GM19351 (cell line): ENCODE measurements at regions not wholly inside any gene's neighbourhood (a gene's known extent, or its start where the extent isn't known, plus 50 kb on each side); places are given as distances from the start of the nearest gene placed in this dataset.

Source experiments
- ATAC-seq: cut with Tn5 transposase; IDR thresholded peaks from one replicate; pipeline ENCODE4 v1.9.1; 2021; ENCODE audit warnings: mild to moderate bottlenecking, moderate library complexity; ENCODE audit not compliant: unreplicated experiment

DNA sequence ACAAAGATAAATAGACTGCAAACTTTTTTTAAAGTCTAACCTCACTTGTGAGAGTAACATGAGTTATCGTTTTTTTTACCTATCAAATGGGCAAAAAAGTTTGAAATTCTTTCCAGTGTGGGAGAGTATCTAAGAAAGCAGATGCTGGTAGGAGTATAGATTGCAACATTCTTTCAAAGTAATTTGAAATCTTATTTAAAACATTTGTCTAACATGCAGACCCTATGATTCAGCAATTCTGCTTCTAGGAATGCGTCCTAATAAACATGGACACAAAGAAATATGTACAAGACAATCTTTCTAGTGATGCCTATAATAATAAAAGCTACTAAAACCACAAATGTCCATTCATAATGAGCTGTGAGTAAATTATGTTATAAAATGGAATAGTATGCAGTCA, 110.4 kb upstream of the TMCC3 start:
- no peak for ATAC-seq

GRCh38 chr12:94756789-94757188, 106.4 kb upstream of the TMCC3 start:
- no peak for ATAC-seq

DNA sequence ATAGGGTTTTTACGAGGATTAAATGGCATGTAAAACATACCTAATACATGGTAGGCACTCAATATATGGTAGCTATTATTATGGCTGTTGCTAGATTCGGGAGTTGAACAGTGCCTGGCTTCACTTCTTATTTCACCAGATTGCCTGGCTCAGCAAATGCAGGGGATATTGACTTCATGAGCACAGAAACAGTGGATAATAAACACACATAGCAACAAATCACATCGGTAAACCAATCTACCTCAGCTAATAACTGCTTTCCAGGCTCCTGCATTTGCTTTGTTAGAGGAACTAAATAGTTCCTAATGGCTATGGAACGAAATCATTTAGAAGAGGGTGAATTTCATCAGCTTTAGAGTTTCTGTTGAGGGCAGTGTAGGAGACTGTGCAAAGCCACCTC, 105.2 kb upstream of the TMCC3 start:
- no peak for ATAC-seq

DNA sequence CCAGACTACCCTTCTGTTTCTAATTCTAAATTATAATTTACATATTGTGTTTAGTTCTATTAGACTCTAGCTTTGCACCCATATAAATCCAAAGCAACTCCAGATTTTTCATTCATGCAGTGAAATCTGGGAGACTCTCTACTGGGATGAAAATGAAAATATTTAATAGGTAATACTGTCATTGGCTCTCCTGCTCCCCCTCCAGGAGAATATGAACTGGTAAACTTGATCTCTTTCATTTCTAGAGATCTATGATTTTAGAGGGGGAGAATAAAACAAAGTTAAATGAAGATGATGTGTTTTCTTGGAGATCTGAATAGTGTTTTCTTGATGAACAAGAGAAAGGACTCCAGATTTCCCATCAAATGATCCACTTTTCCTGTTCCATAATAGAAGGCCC, 104.3 kb upstream of the TMCC3 start:
- ATAC-seq, result no peak

GRCh38 chr12:94753036-94753679, 102.8 kb upstream of the TMCC3 start:
- no peak for ATAC-seq

DNA sequence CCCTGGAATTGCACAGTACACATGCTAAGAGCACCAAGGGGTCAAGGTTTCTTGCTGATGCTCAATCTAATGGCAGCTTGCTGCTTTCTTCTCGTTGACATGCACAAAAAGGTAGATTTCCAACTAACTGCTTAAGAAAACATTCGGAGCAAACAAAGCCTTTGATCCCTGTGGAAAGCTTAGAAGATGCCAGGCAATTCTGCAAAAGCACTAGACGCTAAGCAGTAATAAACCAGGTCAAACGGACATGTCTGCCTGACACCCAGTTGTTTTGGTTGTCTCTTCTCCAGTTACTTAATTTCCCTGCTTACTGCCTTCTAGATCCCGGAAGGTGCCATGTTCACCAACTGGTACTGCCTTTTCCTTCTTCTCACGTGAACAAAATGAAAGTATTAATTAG, 100.5 kb upstream of the TMCC3 start:
- no peak for ATAC-seq

- ATAC-seq, result no peak
Measured at GRCh38 chr12:94749890-94750289, 99.5 kb upstream of the TMCC3 start.

DNA sequence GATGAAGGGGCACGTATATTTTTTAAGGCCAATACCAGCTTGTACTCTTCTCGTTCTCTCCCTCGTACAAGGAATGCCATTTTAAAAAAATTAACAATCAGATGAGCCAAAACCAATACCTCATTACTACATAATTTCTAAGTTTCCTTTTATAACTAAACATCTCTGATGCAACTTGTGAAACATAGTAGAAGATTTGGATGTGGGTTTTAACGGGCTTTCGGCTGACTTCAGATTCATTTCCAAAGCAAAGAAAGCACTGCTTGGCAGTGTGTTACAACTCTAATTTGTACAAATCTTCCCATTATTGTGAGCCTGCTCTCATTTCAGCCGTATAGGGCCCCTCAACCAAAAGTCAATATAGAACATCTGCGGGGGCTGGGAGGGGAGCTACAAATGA, 99.1 kb upstream of the TMCC3 start:
- no peak for ATAC-seq

- ATAC-seq, result no peak
Measured at GRCh38 chr12:94748726-94749421, 98.5 kb upstream of the TMCC3 start.

- no peak for ATAC-seq
Measured at GRCh38 chr12:94745562-94745961, 95.2 kb upstream of the TMCC3 start.

- ATAC-seq, result no peak
Measured at GRCh38 chr12:94743174-94743573, 92.8 kb upstream of the TMCC3 start.

- no peak for ATAC-seq
Measured at GRCh38 chr12:94740601-94741362, 90.4 kb upstream of the TMCC3 start.

DNA sequence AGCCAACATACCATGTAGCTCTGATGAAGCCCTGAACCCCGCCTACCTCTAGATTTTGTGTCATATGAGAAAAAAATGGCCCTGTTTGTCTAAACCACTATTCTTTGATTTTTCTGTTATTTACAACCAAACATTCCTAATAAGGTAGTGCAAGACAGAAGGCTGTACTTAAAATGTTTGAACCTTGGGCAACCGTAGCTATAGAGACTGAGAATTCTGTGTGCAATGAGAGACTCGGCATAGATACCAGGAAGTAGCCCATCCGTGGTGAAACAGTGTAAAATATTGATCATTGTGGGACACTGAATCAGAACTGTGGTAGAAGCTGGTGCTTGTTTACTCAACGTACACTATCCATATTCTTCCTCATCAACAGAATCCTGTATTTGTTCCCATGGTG, 86.5 kb upstream of the TMCC3 start:
- ATAC-seq, result no peak

DNA sequence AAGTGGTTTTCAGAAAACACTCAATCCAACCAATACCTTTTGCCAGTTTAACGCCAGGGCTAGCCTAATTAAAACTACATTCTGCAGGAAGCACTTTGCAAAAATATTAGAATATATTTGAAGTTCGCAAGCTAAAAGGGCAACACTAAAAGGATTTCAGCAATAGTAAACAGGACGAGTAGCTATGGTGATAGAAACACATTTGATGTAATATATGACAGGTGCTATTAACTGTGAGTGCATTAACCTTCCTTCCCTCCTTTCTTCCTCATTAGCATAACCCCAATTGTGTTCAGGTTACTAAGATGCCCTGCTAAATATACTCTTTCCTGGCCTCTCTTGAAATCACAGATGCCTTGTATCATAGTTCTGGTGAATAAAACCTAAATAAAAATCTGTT, 85.6 kb upstream of the TMCC3 start:
- ATAC-seq, result no peak

GRCh38 chr12:94733727-94734126, 83.4 kb upstream of the TMCC3 start:
- no peak for ATAC-seq

DNA sequence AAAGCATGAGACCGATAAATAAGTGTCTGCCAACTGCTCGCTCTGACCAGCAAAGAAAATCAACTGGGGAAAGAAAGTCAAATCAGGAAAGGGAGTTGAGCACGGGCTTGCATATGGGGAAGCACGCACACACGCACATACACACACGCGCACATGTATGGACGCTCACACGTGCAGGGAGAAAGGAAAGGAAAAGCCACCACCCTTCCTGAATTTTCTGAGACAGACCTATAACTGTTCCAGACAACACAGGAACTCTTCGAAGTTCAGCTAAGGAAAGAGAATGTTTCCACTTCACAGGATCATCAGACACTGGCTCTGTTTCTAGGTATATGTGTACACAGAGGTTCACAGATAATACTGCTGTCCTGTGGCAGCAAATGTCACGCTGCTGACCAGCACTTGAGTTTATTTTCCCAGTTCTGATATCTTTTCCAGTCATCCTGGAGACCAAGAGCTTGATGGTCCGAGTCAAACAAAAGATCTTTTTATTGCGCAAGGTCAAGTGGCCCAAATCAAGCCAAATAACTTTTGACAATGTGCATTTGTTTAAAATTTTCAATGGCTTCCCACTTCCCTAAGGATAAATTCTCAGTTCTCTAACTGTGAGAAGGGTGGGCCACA, 82.1 kb upstream of the TMCC3 start:
- ATAC-seq, result no peak

- ATAC-seq, result no peak
Measured at GRCh38 chr12:94731733-94732360, 81.5 kb upstream of the TMCC3 start.

DNA sequence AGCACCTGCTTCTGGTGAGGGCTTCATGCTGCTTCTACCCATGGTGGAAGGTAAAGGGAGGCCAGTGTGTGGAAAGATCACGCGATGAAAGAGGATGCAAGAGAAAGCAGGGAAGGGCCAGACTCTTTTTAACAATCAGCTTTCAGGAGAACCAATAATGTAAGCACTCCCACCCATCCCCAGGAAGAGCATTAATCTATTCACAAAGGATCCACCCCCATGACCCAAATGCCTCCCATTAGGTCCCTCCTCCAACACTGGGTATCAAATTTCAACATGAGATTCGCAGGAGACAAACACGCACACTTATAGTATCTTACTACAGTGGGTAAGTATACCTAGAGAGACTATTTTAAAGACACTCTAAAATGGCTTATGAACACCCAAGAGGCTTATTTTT, 80.5 kb upstream of the TMCC3 start:
- no peak for ATAC-seq

- ATAC-seq, result no peak
Measured at GRCh38 chr12:94726236-94726835, 76.0 kb upstream of the TMCC3 start.

DNA sequence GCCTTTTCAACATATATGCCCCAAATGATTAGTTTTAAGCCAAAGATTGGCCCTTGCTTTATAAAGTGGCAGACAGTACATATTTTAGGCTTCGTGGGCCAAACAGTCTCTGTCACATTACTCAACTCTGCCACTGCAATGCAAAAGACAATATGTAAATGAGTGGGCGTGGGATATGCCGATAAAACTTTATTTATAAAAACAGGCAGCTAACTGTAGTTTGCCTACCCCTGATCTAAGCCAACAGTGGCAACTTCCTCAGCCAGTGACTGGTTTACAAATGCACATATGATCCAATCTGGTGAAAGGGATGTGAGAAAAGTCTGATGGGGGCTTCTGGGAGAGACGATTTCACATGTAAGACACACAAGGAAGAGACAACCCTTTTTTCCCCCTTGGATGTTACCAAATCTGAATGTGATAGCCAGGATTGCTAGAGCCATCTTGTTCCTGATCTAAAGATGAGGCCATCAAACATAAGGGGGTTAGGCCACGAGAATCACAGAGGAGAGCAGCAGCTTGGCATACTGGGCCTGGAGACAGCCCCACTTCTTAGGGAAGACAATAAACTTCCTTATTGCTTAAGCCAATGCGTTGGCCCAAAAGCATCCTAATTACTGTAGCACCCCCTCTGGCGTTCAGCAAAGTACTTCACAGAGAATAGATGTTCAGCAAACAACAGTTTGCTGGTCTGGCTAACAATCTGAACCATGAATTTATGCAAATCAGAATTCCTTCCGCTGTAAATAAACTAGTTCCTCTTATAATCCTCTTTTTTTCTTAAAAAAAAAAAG, 75.2 kb upstream of the TMCC3 start:
- no peak for ATAC-seq
